ENCODE measurements at regions not wholly inside any gene's neighbourhood (a gene's known extent, or its start where the extent isn't known, plus 50 kb on each side); places are given as distances from the start of the nearest gene placed in this dataset.

- TF ChIP-seq CTCF (IDR thresholded peaks at IDR 0.05) (no peak), POLR2A (IDR thresholded peaks at IDR 0.05) (no peak)
These were observed 88.4 kb upstream of the DNAH5 start for GRCh38 chr5:14032918-14033317.

Data from thyroid gland (tissue), 4 donors.